Amniotic stem cell (primary cell): ENCODE measurements at regions not wholly inside any gene's neighbourhood (a gene's known extent, or its start where the extent isn't known, plus 50 kb on each side); places are given as distances from the start of the nearest gene placed in this dataset.
"Not testable (repeated sequence)": the region's sequence is repeated elsewhere in the genome, so short reads cannot be mapped to it uniquely, and the experiment has no call there.

Experiments
- DNase-seq: peaks from one replicate; lab custom pipeline; 2025; lab: John Stamatoyannopoulos, UW

- DNase-seq: no peak
Measured at GRCh38 chr12:114815026-114815795, 131.2 kb upstream of the TBX3 start.

DNA sequence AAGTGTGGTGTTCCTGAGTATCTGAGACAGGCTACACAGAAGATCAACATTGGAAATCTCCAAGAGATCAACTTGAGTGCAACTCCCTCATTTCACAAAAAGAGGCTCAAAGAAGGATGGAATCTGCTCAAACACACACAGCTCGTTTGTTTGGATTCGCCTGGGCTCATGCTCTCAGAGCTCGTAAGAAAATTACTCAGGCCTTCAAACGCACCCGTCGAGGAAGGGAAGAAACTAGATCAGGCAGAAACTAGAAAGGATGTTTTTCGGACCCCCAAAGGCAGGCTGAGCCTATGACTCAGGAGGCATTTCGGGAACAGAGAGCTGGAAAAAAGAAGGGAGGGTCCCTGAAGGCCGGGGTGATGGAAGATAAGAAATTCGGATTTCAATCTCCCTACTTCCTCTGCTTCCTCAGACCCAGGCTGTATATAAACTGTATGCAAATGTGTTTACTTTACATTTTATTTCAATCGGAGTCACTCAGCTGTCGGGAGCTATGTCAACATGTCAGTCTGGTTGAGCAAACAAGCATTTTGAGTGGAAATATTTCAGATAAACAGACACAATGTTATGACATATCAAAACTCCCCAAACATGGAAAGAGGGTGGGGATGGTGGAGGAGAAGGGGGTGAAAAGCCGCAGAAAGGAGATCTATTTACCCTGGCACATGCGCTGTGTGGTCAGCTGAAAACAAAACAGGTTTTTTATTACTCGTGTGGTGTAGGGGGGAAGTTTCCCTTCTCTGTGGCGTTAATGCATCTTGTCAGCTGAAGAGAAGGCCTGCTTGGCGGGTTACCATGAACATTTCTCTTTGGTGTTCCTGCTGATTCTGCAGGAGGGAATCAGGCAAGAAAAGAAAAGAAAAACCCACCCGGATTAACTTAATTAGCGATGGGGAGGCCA, 129.1 kb upstream of the TBX3 start:
- no peak for DNase-seq

DNA sequence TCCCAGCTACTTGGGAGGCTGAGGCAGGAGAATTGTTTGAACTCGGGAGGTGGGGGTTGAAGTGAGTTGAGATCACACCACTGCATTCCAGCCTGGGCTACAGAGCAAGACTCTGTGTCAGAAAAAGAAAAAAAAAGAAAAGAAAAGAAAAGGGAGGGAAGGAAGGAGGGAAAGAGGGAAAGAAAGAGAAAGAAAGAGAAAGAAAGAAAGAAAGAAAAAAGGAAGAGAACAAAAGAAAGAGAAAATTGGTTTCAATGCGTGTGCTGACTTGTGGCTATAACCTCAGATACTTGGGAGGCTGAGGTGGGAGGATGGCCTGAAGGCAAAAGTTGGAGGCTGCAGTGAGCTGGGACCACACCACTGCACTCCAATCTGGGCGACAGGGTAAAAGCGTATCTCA, 128.4 kb upstream of the TBX3 start:
- DNase-seq: no peak

DNA sequence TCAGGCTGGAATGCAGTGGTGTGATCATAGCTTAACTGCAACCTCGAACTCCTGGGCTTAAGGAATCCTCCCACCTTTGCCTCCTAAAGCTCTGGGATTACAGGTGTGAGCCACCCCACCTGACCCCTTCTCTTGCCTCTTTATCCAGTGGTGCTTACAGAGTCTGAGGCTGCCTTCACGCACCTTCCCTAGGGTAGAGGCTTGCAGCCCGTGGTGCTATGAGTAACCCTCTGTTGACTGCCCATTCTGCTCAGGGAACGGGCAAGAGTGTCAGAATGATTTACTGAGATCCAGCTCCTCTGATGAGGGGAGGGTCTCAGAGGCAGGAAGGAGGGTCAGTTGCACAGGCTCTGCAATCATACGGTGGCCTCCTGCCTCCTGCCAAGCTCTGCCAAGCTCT, 125.1 kb upstream of the TBX3 start:
- no peak for DNase-seq

DNA sequence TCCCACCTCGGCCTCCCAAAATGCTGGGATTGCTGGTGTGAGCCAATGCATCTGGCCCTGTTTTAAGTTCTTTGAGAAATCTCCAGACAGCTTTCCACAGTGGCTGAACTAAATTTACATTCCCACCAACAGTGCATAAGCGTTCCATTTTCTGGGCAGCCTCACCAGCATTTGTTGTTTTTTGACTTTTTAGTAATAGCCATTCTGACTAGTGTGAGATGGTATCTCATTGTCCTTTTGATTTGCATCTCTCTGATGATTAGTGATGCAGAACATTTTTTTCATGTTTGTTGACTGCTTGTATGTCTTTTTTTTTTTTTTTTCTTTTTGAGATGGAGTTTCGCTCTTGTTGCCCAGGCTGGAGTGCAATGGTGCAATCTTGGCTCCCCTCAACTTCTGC, 117.4 kb upstream of the TBX3 start:
- DNase-seq: not testable (repeated sequence)

DNA sequence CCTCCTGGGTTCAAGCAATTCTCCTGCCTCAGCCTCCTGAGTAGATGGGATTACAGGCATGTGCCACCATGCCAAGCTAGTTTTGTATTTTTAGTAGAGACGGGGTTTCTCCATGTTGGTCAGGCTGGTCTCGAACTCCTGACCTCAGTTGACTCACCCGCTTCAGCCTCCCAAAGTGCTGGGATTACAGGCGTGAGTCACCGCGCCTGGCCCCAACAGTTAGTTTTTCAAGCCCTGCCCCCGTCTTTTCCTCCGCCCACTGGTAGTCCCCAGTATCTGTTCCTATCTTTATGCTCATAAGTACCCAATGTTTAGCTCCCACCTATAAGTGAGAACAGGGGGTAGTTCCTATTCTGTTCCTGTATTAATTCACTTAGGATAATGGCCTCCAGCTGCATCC, 116.6 kb upstream of the TBX3 start:
- not testable (repeated sequence) for DNase-seq

DNA sequence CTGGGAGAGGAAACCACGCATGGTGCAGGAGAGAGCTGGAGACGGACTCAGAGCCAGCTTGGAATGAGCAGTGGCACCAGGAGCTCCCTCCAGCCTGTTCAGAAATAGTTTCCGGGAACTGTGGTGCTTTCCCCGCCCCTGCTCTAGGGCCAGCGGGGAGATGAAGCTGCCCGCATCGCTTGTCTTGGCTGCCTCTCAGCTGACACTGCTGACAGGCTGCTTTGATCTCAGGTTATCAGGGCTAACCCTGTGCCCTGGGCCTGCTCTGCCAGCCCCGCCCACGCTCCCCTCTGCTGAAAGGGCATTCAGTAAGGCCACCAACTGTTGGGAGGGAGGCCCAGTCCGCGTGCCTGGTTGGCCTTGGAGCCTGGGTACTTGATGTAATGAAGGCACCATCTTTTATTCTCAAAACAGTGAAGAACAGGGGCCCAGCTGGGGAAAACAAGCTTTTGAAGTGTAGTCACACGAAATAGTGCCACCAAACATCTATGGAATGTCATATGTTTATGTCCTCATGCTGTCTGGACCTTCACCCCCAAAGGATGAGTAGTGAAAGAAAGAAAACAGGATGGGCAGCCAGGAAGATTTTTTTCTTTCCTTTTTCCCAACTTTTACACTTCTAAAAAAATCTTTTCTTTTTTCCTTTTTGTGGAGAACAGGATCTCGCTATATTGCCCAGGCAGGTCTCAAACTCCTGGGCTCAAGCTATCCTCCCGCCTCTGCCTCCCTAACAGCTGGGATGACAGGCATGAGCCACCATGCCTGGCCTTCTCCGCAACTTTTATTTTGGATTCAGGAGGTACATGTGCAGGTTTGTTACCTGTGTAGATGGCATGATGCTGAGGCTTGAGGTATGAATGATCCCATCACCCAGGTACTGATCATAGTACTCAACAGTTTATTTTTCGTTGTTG, 115.9 kb upstream of the TBX3 start:
- no peak for DNase-seq

DNA sequence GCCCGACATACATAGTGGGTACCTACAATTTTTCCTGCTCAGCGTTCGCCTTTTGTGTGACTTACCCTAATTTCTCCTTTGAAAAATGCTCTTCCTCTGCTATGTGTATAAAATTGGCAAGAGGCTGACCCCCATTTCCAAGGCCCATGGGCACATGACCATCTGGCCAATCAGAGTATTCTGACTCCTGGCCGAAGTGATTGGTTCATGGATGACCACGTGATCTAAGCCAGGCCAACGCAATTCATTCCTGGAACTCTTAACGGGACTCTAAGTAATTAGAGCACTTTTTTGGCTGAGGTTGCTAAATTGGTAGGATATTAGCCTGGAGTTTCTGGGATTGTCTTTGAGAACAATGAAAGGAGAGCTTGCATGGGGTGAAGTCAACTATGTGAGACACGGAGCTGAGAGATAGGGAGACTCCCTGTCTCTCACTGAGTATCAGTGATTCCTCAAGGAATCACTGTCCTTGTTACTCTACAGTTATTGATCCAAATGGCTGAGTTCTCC, 110.1 kb upstream of the TBX3 start:
- no peak for DNase-seq

GRCh38 chr12:114790276-114790675, 106.3 kb upstream of the TBX3 start:
- no peak for DNase-seq

DNA sequence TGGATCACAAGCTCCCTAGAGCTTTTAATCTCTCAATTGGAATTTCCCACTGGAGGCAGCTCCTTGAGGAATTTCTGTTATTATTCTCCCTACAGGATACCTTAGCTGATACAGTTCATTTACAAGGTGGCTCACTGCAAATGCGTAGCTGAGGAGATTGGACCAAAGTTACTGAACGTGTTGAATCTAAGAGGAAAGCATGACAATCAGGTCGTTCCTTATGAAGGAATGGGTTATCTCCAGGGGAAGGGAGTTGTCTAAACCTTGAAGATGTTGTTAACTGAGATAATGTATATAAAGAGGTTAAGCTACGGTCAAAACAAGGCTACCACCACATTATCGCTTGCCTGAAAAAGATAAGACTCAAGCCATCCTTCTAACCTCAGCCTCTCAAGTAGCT, 105.8 kb upstream of the TBX3 start:
- DNase-seq: no peak

DNA sequence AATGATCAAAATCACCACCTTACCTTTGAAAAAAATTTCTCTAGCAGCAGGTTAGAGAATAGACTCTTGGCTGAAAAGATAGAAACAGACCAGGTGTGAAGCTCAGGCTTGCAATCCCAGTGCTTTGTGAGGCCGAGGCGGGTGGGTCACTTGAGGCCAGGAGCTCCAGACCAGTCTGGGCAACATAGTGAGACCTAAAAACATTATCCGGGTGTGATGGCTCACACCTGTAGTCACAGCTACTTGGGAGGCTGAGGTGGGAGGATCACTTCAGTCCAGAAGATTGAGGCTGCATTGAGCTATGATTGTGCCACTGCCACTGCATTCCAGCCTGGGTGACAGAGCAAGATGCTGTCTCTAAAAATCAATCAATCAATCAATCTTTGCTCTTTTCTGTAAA, 105.3 kb upstream of the TBX3 start:
- DNase-seq: no peak

GRCh38 chr12:114784526-114784925, 100.6 kb upstream of the TBX3 start:
- no peak for DNase-seq

DNA sequence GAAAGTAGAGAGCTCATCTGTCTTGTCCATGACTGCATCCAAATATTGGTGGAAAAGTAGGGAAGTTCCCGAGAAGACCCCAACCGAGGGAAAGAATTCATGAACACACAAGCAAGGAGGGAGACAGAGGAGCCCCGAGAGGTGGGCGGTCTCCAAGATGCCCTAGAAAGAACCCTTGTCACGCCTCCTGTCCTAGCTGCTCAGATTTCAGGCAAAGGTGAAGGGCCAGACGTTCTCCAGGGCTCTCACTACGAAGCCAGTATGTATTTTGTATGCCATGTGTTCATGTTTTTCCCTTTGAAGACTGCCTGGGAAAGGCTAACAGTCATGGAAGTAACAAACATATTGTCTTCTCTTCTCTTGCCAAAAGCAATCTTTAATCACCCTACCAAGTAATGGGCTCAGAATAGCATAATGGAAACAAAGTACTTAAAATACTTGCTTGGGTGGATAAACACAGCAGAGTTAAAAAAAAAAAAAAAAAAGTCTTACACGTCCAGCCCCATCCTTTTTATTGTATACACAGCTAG, 99.2 kb upstream of the TBX3 start:
- no peak for DNase-seq

- no peak for DNase-seq
Measured at GRCh38 chr12:114780746-114781399, 96.9 kb upstream of the TBX3 start.

DNA sequence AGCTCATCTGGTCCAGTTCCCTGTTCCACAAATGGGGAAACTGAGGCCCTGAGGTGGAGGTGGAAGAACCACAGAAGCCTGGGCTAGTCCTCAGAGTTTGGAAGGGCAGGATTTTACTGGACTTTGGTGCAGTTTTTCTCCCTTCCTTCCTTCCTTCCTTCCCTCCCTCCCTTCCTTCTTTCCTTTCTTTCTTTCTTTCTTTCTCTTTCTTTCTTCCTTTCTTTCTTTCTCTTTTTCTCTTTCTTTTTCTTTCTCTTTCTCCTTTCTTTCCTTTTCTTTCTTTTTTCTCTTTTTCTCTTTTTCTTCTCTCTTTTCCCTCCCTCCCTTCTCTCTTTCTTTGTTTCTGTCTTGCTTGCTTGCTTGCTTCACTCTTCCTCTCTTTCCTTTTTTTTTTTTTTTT, 95.7 kb upstream of the TBX3 start:
- no peak for DNase-seq

GRCh38 chr12:114779186-114779585, 95.2 kb upstream of the TBX3 start:
- no peak for DNase-seq

GRCh38 chr12:114776731-114777442, 92.9 kb upstream of the TBX3 start:
- no peak for DNase-seq

GRCh38 chr12:114774699-114775098, 90.7 kb upstream of the TBX3 start:
- DNase-seq: no peak

DNA sequence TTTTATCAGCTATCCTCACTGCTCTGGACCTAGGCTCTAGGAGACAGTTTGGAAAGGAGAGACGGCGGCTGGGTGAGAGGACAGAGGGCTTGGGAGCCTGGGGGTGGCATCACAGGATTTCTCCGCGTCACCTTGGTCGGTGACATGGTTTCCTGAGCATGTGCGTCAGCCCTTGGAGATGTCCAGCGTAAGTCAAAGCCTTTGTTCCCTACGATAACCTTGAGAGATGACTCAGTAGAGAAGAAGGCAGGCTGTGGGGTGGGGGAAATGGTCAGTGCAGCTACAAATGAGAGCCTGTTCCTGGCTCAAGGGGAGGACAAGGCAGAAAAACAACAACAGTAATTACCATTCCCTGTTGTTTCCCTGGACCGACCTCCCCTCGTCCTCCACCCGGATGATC, 90.2 kb upstream of the TBX3 start:
- DNase-seq: no peak

DNA sequence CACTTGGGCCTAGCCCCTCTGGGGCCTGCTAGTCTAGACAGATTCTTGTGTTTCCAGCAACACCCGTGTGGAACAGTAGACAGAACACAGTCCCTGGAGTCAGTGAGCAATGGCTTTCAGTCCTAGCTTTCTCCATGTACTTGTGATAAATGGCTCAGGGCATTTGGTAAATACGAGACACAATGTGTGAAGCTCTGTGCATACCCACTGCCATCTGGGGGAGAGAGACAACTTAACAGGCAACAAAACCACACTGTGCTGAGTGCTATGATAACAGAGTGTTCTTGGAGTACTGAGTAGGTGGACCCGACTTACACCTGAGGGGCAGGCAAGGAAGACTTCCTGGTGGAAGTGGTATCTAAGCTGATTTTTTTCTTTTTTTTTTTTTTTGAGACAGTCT, 86.3 kb upstream of the TBX3 start:
- no peak for DNase-seq

DNA sequence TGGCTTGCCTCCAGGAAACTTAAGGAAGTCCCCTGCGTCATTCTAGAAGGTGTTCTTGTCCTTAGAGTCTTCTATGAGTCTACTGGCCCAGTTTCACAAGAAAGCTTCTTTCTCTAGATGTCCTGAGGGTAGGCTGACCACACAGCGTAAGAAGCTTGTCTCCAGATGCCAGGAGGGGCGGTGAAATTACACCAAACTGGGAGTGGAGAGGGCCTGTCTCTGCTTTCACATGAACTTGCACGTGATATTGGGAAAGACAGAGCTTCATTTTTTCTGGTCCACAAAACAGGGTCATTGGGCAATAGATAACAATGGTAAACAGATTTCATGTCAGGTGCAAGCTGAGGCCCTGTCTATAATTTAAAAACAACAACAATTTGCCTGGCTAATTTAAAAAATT, 85.7 kb upstream of the TBX3 start:
- no peak for DNase-seq
